SK-N-SH (cell line): ENCODE measurements at regions not wholly inside any gene's neighbourhood (a gene's known extent, or its start where the extent isn't known, plus 50 kb on each side); places are given as distances from the start of the nearest gene placed in this dataset.

Experiments
- CTCF ChIA-PET: fragments of 300-600, 350-600 bp; formaldehyde crosslinking; extraction: SDS; loops from one replicate; lab custom pipeline; 2021; lab: Yijun Ruan, JAX
- POLR2A ChIA-PET: fragments of 350-600 bp; sonication (Branson Sonifier 250); formaldehyde crosslinking; extraction: SDS; loops from one replicate; lab custom pipeline; 2020; ENCODE audit warnings: antibody characterized with exemption, inconsistent platforms; lab: Yijun Ruan, JAX
- DNase-seq: peaks from one replicate; pipeline ENCODE4 v3.0.0; 2012
- H2AFZ ChIP-seq: fragments of 200-600 bp; sonication (generic); 2 replicates; pipeline ENCODE4 v1.8.1; 2016; ENCODE audit warnings: antibody characterized with exemption, mild to moderate bottlenecking, low read depth
- H3F3A ChIP-seq: fragments of 200-600 bp; sonication (generic); replicated peaks from 2 replicates; pipeline ENCODE3; 2016; ENCODE audit warnings: antibody characterized with exemption, mild to moderate bottlenecking; ENCODE audit not compliant: insufficient read depth
- H3K27ac ChIP-seq, 2 experiments: fragments of 200-500 bp in 1 of 2; fragments of 200-600 bp in 1 of 2; sonication (Bioruptor generic) in 1 of 2; sonication (generic), shearing (Covaris generic) in 1 of 2; 2 replicates each; pipeline versions ENCODE4 v1.5.1 to v1.6.1; 2014 to 2016; ENCODE audit warnings: low read depth in 2 of 2, inconsistent platforms in 1 of 2, low read length in 1 of 2, mild to moderate bottlenecking in 1 of 2, mixed read lengths in 1 of 2
- H3K27me3 ChIP-seq: fragments of 200-600 bp; sonication (generic), shearing (Covaris generic); 2 replicates; pipeline ENCODE4 v1.6.1; 2016; ENCODE audit warnings: mixed run types; ENCODE audit not compliant: insufficient read depth
- H3K36me3 ChIP-seq, 2 experiments: fragments of 200-500 bp in 1 of 2; fragments of 200-600 bp in 1 of 2; sonication (Bioruptor generic) in 1 of 2; sonication (generic) in 1 of 2; replicated peaks in 1 of 2; 2 replicates each; pipeline versions ENCODE3 to v1.5.1; 2014 to 2016; ENCODE audit warnings: low read length in 1 of 2, mild to moderate bottlenecking in 1 of 2; ENCODE audit not compliant: insufficient read depth in 2 of 2, control insufficient read depth in 1 of 2
- H3K4me1 ChIP-seq, 2 experiments: fragments of 200-500 bp in 1 of 2; fragments of 200-600 bp in 1 of 2; sonication (Bioruptor generic) in 1 of 2; sonication (generic), shearing (Covaris generic) in 1 of 2; 2 replicates each; pipeline versions ENCODE4 v1.5.1 to v1.6.1; 2014 to 2016; ENCODE audit warnings: low read depth in 1 of 2, low read length in 1 of 2, mixed run types in 1 of 2; ENCODE audit not compliant: insufficient read depth in 2 of 2, control insufficient read depth in 1 of 2
- H3K4me2 ChIP-seq: fragments of 200-600 bp; sonication (generic), shearing (Covaris generic); 2 replicates; pipeline ENCODE4 v1.6.1; 2017; ENCODE audit warnings: mixed run types
- H3K4me3 ChIP-seq, 2 experiments: fragments of 200-500 bp in 1 of 2; fragments of 200-600 bp in 1 of 2; sonication (Bioruptor generic) in 1 of 2; sonication (generic), shearing (Covaris generic) in 1 of 2; 2 replicates each; pipeline versions ENCODE4 v1.5.1 to v1.8.1; 2014 to 2016; ENCODE audit warnings: low read depth in 2 of 2, inconsistent platforms in 1 of 2, low read length in 1 of 2, mild to moderate bottlenecking in 1 of 2, mixed read lengths in 1 of 2, moderate library complexity in 1 of 2
- H3K79me2 ChIP-seq: fragments of 200-600 bp; sonication (generic); 2 replicates; pipeline ENCODE4 v1.8.1; 2017; ENCODE audit warnings: mild to moderate bottlenecking; ENCODE audit not compliant: insufficient read depth
- H3K9ac ChIP-seq: fragments of 200-600 bp; sonication (generic); 2 replicates; pipeline ENCODE4 v1.6.1; 2017; ENCODE audit warnings: mixed run types
- H3K9me2 ChIP-seq: fragments of 200-600 bp; sonication (generic); 2 replicates; pipeline ENCODE4 v1.6.1; 2017; ENCODE audit warnings: mixed run types
- H3K9me3 ChIP-seq: fragments of 200-600 bp; sonication (generic); 2 replicates; pipeline ENCODE4 v1.6.1; 2017; ENCODE audit warnings: mixed run types, mild to moderate bottlenecking, moderate library complexity
- H4K20me1 ChIP-seq: fragments of 200-600 bp; sonication (generic); 2 replicates; pipeline ENCODE4 v1.6.1; 2017; ENCODE audit warnings: mild to moderate bottlenecking, mixed run types; ENCODE audit not compliant: insufficient read depth
- CHD2 ChIP-seq: fragments of 150-350 bp; IDR thresholded peaks from 2 replicates; pipeline ENCODE4 v1.6.1; 2018; ENCODE audit warnings: low read length; ENCODE audit not compliant: partially characterized antibody
- EP300 ChIP-seq, 2 experiments: IDR thresholded peaks; 2 replicates each; pipeline versions ENCODE4 v1.4.0 to v1.6.1; 2012; ENCODE audit warnings: borderline replicate concordance in 1 of 2, low read depth in 1 of 2, low read length in 1 of 2
- FOSL2 ChIP-seq: IDR thresholded peaks from 2 replicates; pipeline ENCODE4 v1.4.0; 2012; ENCODE audit warnings: low read depth, mild to moderate bottlenecking, moderate library complexity, borderline replicate concordance
- FOXM1 ChIP-seq: IDR thresholded peaks from 2 replicates; pipeline ENCODE4 v1.4.0; 2012; ENCODE audit warnings: low read depth, mild to moderate bottlenecking
- GABPA ChIP-seq: IDR thresholded peaks from 2 replicates; pipeline ENCODE4 v1.4.0; 2012; ENCODE audit warnings: low read depth, mild to moderate bottlenecking
- GATA2 ChIP-seq: sonication (generic); formaldehyde crosslinking; IDR thresholded peaks from 2 replicates; pipeline ENCODE4 v1.5.0; 2020; ENCODE audit warnings: mild to moderate bottlenecking, missing genetic modification reagents
- MEF2A ChIP-seq: IDR thresholded peaks from 2 replicates; pipeline ENCODE4 v1.4.0; 2012; ENCODE audit warnings: low read depth, borderline replicate concordance
- MXI1 ChIP-seq: IDR thresholded peaks from 2 replicates; pipeline ENCODE4 v1.6.1; 2012; ENCODE audit warnings: mild to moderate bottlenecking, low read depth, low read length, improper control_type of control experiment
- NFIC ChIP-seq: IDR thresholded peaks from 2 replicates; pipeline ENCODE4 v1.4.0; 2012; ENCODE audit warnings: borderline replicate concordance
- NRF1 ChIP-seq: IDR thresholded peaks from 2 replicates; pipeline ENCODE4 v1.6.1; 2012; ENCODE audit warnings: low read depth, mild to moderate bottlenecking, low read length
- POLR2AphosphoS5 ChIP-seq: IDR thresholded peaks from 2 replicates; pipeline ENCODE4 v1.6.1; 2012; ENCODE audit warnings: low read depth, low read length
- RAD21 ChIP-seq: IDR thresholded peaks from 2 replicates; pipeline ENCODE4 v1.6.1; 2012; ENCODE audit warnings: mild to moderate bottlenecking, low read length
- RFX5 ChIP-seq: IDR thresholded peaks from 2 replicates; pipeline ENCODE4 v1.6.1; 2012; ENCODE audit warnings: mild to moderate bottlenecking, improper control_type of control experiment, low read length
- RXRA ChIP-seq: IDR thresholded peaks from 2 replicates; pipeline ENCODE4 v1.4.0; 2012; ENCODE audit warnings: low read depth, mild to moderate bottlenecking, borderline replicate concordance
- SIN3A ChIP-seq: IDR thresholded peaks from 2 replicates; pipeline ENCODE4 v1.6.1; 2012; ENCODE audit warnings: low read depth, mild to moderate bottlenecking, low read length, moderate library complexity, borderline replicate concordance
- TCF12 ChIP-seq: IDR thresholded peaks from 2 replicates; pipeline ENCODE4 v1.4.0; 2012
- USF1 ChIP-seq: IDR thresholded peaks from 2 replicates; pipeline ENCODE4 v1.4.0; 2012; ENCODE audit warnings: low read depth, borderline replicate concordance
- YY1 ChIP-seq: IDR thresholded peaks from 2 replicates; pipeline ENCODE4 v1.4.0; 2012; ENCODE audit warnings: low read depth, mild to moderate bottlenecking
- WGBS: methylation state at CpG from one replicate; pipeline ENCODE4 v1.1.6; 2017; ENCODE audit warnings: low lambda C conversion rate; 5-methylcytosine and 5-hydroxymethylcytosine counted together
- TF ChIP-seq, protein P1 (sequence below): IDR thresholded peaks from 2 replicates; pipeline ENCODE4; 2012
- TF ChIP-seq, protein P2 (sequence below): fragments of 200-600 bp; sonication (generic); IDR thresholded peaks from 2 replicates; pipeline ENCODE4 v1.6.1; 2017; ENCODE audit warnings: antibody characterized with exemption, mild to moderate bottlenecking, moderate library complexity

DNA sequence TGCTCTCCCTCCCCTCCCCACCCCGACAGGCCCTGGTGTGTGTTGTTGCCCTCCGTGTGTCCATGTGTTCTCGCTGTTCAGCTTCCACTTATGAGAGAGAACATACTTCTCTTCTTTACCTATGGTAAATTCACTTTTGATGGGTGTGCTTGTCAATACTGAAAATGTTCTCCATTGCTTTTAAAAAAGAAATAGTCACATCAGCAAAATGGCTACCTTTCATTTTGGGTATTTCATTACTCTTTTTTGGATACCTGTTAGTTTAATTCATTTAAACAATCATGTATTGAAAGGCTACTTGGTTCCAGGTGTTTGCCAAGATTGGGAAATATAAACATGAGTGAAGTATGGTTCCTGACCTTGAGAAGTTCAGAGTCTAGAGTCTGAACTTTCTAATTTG, 107.4 kb upstream of the PITX2 start:
- no peak overlapping the region for H3K9ac ChIP-seq
- H3K27me3 ChIP-seq: no peaks in the 10 kb centered on the region
- DNase-seq: no peak
- no peaks in the 10 kb centered on the region for H3K9me3 ChIP-seq
- no peak overlapping the region for H3K4me3 ChIP-seq
- H3F3A ChIP-seq: no peaks in the 10 kb centered on the region
- POLR2A ChIA-PET: no interaction called here
- H3K9me2 ChIP-seq: no peaks in the 10 kb centered on the region
- H3K79me2 ChIP-seq: no peaks in the 10 kb centered on the region
- CTCF ChIA-PET: no interaction called here
- WGBS: 4% methylated on average over 3 of the region's 3 CpGs
- H3K4me1 ChIP-seq: no peaks in the 10 kb centered on the region
- no peak overlapping the region for H2AFZ ChIP-seq
- no peaks in the 10 kb centered on the region for H3K36me3 ChIP-seq
- TF ChIP-seq GABPA: no peak
- TF ChIP-seq FOSL2: no peak
- no peak for TF ChIP-seq RAD21
- TF ChIP-seq EP300 (IDR thresholded peaks at IDR 0.05; ENCODE audit: borderline replicate concordance in 1 of 2, low read depth in 1 of 2, low read length in 1 of 2): no peak
- no peak for TF ChIP-seq RXRA
- TF ChIP-seq USF1: no peak
- TF ChIP-seq, protein P1, sequence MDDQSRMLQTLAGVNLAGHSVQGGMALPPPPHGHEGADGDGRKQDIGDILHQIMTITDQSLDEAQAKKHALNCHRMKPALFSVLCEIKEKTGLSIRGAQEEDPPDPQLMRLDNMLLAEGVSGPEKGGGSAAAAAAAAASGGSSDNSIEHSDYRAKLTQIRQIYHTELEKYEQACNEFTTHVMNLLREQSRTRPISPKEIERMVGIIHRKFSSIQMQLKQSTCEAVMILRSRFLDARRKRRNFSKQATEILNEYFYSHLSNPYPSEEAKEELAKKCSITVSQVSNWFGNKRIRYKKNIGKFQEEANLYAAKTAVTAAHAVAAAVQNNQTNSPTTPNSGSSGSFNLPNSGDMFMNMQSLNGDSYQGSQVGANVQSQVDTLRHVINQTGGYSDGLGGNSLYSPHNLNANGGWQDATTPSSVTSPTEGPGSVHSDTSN: no peak
- no peak for TF ChIP-seq YY1
- TF ChIP-seq MXI1: no peak
- TF ChIP-seq NFIC: no peak
- no peak for TF ChIP-seq TCF12
- TF ChIP-seq CHD2: no peak
- no peak for TF ChIP-seq GATA2 (CRISPR knock-in tag)
- no peak for TF ChIP-seq RFX5
- TF ChIP-seq FOXM1: no peak
- TF ChIP-seq, protein P2, sequence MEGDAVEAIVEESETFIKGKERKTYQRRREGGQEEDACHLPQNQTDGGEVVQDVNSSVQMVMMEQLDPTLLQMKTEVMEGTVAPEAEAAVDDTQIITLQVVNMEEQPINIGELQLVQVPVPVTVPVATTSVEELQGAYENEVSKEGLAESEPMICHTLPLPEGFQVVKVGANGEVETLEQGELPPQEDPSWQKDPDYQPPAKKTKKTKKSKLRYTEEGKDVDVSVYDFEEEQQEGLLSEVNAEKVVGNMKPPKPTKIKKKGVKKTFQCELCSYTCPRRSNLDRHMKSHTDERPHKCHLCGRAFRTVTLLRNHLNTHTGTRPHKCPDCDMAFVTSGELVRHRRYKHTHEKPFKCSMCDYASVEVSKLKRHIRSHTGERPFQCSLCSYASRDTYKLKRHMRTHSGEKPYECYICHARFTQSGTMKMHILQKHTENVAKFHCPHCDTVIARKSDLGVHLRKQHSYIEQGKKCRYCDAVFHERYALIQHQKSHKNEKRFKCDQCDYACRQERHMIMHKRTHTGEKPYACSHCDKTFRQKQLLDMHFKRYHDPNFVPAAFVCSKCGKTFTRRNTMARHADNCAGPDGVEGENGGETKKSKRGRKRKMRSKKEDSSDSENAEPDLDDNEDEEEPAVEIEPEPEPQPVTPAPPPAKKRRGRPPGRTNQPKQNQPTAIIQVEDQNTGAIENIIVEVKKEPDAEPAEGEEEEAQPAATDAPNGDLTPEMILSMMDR: no peak
- TF ChIP-seq NRF1: no peak
- TF ChIP-seq POLR2AphosphoS5: no peak
- TF ChIP-seq SIN3A: no peak
- TF ChIP-seq MEF2A: no peak
- H3K4me2 ChIP-seq: no peak overlapping the region
- no peak overlapping the region for H3K27ac ChIP-seq
- no peaks in the 10 kb centered on the region for H4K20me1 ChIP-seq
